ENCODE measurements at regions not wholly inside any gene's neighbourhood (a gene's known extent, or its start where the extent isn't known, plus 50 kb on each side); places are given as distances from the start of the nearest gene placed in this dataset.
A peak's percentile ranks its signal among the peaks of the same experiment; 100 is the strongest.

- peak; percentile 48 for DNase-seq (ENCODE audit: low read depth)
Observed at GRCh38 chr21:43333298-43334062, 93.5 kb downstream of the SIK1 start.

GRCh38 chr21:43332861-43333297, 94.1 kb downstream of the SIK1 start:
- DNase-seq (ENCODE audit: low read depth) = no peak

GRCh38 chr21:43331962-43332828, 94.7 kb downstream of the SIK1 start:
- peak; percentile 27 for DNase-seq (ENCODE audit: low read depth)

GRCh38 chr21:43331111-43331961, 95.6 kb downstream of the SIK1 start:
- DNase-seq (ENCODE audit: low read depth) = no peak

GRCh38 chr21:43330306-43330881, 96.5 kb downstream of the SIK1 start:
- no peak for DNase-seq (ENCODE audit: low read depth)

GRCh38 chr21:43329711-43330269, 97.1 kb downstream of the SIK1 start:
- DNase-seq (ENCODE audit: low read depth) = no peak

- no peak for DNase-seq (ENCODE audit: low read depth)
Observed at GRCh38 chr21:43328958-43329691, 97.8 kb downstream of the SIK1 start.

GRCh38 chr21:43328185-43328957, 98.6 kb downstream of the SIK1 start:
- DNase-seq (ENCODE audit: low read depth) = no peak

- no peak for DNase-seq (ENCODE audit: low read depth)
Observed at GRCh38 chr21:43325968-43326715, 100.8 kb downstream of the SIK1 start.

- DNase-seq (ENCODE audit: low read depth) = no peak
Observed at GRCh38 chr21:43325036-43325435, 101.9 kb downstream of the SIK1 start.

GRCh38 chr21:43324596-43324995, 102.3 kb downstream of the SIK1 start:
- DNase-seq (ENCODE audit: low read depth) = no peak

- DNase-seq (ENCODE audit: low read depth) = no peak
Observed at GRCh38 chr21:43323244-43324005, 103.5 kb downstream of the SIK1 start.

GRCh38 chr21:43322805-43323204, 104.1 kb downstream of the SIK1 start:
- DNase-seq (ENCODE audit: low read depth) = no peak

- DNase-seq (ENCODE audit: low read depth) = no peak
Observed at GRCh38 chr21:43322311-43322710, 104.6 kb downstream of the SIK1 start.

- no peak for DNase-seq (ENCODE audit: low read depth)
Observed at GRCh38 chr21:43321611-43322010, 105.3 kb downstream of the SIK1 start.

GRCh38 chr21:43321111-43321510, 105.8 kb downstream of the SIK1 start:
- no peak for DNase-seq (ENCODE audit: low read depth)

GRCh38 chr21:43320526-43320925, 106.4 kb downstream of the SIK1 start:
- DNase-seq (ENCODE audit: low read depth) = no peak

All from HT1080 (cell line).